Activated CD8-positive, alpha-beta memory T cell treated with anti-CD3 and anti-CD28 coated beads for 36 hours (primary cell): ENCODE measurements at regions not wholly inside any gene's neighbourhood (a gene's known extent, or its start where the extent isn't known, plus 50 kb on each side); places are given as distances from the start of the nearest gene placed in this dataset.
"Not testable (repeated sequence)": the region's sequence is repeated elsewhere in the genome, so short reads cannot be mapped to it uniquely, and the experiment has no call there.

Experiments used
- CTCF ChIA-PET: fragments of 350-600 bp; sonication (Branson Sonifier 250); formaldehyde crosslinking; loops from one replicate; lab custom pipeline; 2021; ENCODE audit warnings: antibody characterized with exemption; lab: Charles Lee
- POLR2A ChIA-PET: fragments of 350-600 bp; sonication (Branson Sonifier 250); formaldehyde crosslinking; loops from one replicate; lab custom pipeline; 2021; ENCODE audit warnings: antibody characterized with exemption; lab: Charles Lee

- ChIA-PET POLR2A (no interaction called here), CTCF (no interaction called here)
These were observed 317.5 kb downstream of the HIVEP2 start for GRCh38 chr6:142627474-142627873.

DNA sequence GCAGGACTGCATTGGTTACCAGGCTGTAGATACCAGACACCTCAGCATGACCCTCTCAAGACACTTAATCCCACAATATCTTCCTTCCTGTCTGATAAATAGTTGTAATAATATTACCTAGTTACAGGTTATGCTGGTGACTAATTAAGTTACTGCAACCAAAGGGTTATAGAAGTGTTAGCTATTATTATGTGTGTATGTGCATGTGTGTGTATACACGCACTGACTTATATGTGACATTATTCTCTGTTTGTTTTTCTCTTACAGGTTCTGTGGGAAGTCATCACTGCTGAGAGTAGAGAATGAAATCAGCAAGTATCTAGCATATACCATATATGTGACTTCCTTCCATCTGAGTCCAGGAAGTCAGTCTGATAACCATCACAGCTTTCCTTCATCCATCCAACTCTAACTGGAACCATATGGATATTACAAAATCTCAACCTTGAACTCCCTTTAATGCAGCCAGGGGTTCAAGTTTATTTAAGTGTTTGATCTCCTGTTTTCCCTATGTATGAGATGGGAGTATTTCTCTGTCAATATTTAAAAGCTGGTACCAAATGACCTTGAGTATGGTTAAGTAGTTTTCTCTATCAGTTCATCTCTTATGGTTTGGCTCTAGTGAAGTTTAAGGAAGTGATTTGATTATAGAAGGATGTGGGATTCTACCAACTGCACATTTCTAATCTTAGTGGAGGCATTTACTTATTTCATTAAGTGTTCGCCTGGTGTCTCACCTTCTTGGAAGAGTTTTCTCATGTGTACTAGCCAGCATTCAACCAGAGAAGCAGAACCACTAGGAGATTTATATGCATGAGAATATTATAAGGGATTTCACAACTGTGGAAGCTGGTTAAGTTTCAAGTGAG, 313.2 kb downstream of the HIVEP2 start:
- POLR2A ChIA-PET: no interaction called here
- CTCF ChIA-PET: interaction anchor here (1.0 to 1.2 kb wide), 2 partner anchors 12 to 29 kb away, joined by 3 to 5 read pairs; no protein-coding TSS in a partner anchor

GRCh38 chr6:142633317-142633716, 311.7 kb downstream of the HIVEP2 start:
- POLR2A ChIA-PET: no interaction called here
- CTCF ChIA-PET: no interaction called here

DNA sequence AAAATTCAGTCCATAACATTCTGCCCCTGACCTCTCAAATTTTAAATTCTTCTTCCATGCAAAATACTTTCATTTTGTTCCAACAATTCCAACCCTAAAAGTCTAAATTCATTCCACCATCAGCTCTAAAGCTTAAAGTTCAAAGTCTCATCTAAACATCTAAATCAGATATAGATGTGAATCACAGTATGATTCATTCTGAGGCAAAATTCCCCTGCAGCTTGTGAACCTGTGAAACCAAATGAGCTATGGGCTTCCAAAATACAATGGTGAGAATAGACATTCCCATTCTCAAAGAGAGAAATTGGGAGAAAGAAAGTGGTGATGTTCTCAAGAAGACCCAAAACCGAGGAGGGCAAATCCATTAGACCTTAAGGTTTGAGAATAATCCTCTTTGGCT, 309.8 kb downstream of the HIVEP2 start:
- ChIA-PET POLR2A (no interaction called here), CTCF (no interaction called here)

- POLR2A ChIA-PET: no interaction called here
These were observed 307.2 kb downstream of the HIVEP2 start for GRCh38 chr6:142637624-142638351.

DNA sequence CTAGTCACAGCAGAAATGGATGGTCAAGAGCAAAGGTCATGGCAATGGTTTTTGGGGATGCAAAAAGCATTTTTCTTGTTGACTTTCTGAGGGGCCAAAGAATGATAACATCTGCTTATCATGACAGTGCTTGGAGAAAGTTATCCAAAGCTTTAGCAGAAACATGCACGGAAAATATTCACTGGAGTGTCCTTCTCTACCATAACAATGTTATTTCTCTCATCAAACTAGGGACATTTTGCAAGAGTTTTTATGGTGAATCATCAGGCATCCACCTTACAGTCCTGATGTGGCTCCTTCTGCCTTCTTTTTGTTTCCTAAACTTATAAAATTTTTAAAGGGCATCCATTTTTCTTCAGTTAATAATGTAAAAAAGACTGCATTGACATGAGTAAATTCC, 302.3 kb downstream of the HIVEP2 start:
- CTCF ChIA-PET: no interaction called here

More at GRCh38 chr6:142637624-142638351, 307.2 kb downstream of the HIVEP2 start:
- CTCF ChIA-PET: no interaction called here

GRCh38 chr6:142644866-142645265, 300.1 kb downstream of the HIVEP2 start:
- POLR2A ChIA-PET: no interaction called here
- CTCF ChIA-PET: no interaction called here

More for the DNA sequence above, 302.3 kb downstream of the HIVEP2 start:
- POLR2A ChIA-PET: no interaction called here

DNA sequence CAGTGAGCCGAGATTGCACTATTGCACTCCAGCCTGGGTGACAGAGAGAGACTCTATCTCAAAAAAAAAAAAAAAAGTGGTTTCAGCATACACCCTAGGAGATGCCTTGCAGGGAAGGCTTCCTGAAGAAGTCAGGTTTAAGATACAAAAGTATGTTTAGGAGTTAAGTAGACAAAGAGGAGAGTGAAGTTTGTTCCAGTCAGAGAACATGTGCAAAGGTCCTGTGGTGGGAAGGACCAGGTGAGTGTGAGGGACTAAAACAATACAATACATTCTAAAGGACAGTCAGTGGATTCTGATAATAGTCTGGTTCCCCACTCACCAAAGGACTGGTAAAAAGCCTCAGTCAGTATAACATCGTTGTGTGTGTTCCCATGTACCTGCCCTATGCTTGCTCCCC, 299.3 kb downstream of the HIVEP2 start:
- CTCF ChIA-PET: no interaction called here
- POLR2A ChIA-PET: no interaction called here

GRCh38 chr6:142647449-142648035, 297.4 kb downstream of the HIVEP2 start:
- ChIA-PET CTCF (no interaction called here), POLR2A (no interaction called here)

DNA sequence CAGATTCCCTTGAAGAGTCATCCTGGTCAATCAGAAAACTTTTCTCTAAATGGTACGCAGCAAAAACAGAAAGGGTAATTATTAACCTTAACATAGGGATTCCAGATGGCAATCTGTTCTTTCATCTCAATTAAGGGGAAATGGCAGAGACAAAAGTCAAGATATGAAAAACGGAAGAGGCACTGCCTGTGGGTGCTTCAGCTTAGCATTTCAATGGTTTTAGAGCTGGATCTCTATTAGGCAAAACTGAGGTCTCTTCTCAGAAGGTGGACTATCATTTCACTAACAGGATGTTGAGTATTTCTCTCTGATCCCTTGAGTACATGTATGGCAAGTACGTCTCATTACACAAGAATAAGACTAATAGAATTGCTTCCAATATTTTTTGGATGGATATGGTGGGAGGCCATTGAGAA, 296.9 kb downstream of the HIVEP2 start:
- ChIA-PET POLR2A (no interaction called here), CTCF (interaction anchor here (1.4 kb wide), 1 partner anchor 45 kb away, joined by 3 read pairs; no protein-coding TSS in a partner anchor)

- POLR2A ChIA-PET: no interaction called here
- CTCF ChIA-PET: interaction anchor here (1.4 kb wide), 1 partner anchor 44 kb away, joined by 3 read pairs; no protein-coding TSS in a partner anchor
These were observed 296.4 kb downstream of the HIVEP2 start for GRCh38 chr6:142648526-142648925.

GRCh38 chr6:142649438-142650234, 295.3 kb downstream of the HIVEP2 start:
- CTCF ChIA-PET: interaction anchor here (1.4 kb wide), 1 partner anchor 43 kb away, joined by 3 read pairs; no protein-coding TSS in a partner anchor
- POLR2A ChIA-PET: not testable (repeated sequence)

DNA sequence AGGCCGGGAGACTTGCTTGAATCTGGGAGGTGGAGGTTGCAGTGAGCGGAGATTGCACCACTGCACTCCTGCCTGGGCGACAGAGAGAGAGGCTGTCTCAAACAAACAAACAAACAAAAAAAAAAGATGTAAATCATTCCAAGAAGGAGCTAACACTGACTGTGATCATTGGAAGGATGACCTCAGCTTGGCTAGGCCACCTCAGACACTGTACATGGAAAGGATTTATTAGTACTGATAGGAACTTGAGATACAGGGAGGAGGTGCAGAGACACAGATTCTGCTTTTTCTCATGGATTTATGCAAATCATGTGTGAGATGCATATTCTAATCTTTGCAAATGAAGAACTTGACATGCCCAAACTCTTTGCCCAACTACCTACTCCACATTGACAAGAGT, 293.6 kb downstream of the HIVEP2 start:
- ChIA-PET POLR2A (no interaction called here), CTCF (no interaction called here)

DNA sequence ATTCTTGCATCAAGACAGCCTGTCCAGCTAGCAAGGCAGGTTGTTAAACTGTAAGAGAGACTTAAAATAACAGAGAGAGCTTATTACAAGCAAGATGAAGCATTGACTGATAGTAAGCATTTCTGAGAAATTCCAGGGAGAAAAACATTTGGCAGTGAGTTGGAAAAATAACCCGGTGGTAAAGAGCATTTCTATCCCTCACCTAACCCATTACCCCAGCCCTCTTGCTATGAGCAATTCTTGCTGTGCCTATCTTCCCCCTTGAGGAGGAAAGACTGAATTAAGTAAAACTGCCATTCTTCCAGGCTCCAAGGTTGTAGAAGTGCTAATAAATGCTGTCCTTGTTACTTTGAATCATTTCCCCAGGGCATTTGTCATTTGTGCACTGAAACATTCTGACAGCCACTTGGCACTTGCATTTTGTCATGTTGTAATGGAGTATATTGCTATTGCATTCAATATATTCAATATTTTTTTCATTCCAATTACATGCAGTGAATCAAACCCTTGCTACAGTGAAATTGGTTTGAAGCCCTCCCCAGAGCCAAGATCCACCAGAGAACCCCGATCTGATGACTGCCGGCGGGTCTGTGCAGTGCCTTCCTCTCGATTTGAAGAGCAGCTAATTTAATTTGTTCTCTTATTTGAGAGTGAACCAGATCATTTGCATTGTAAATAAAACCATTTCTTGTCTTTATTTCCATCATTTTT, 291.1 kb downstream of the HIVEP2 start:
- POLR2A ChIA-PET: no interaction called here
- CTCF ChIA-PET: no interaction called here

DNA sequence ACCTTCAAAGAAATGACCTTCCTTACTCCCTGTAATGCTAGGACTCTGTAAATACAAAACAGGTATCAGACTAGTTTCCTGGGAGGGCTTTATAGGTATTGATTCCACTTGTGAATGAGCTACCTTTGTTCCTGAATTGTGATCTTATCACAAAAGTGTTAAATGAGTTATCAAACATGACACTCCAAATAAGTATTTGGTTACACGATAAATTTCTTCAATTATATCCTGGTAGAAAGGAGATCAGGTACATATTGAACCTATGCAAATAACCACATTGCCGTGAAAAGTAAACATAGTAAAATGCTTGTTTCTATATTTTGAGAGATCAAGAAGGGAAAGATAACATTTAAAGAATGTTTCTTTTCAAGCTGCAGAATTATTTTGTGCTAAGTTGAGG, 285.3 kb downstream of the HIVEP2 start:
- POLR2A ChIA-PET: no interaction called here

GRCh38 chr6:142665393-142665792, 279.6 kb downstream of the HIVEP2 start:
- ChIA-PET CTCF (no interaction called here), POLR2A (no interaction called here)

More for the DNA sequence above, 285.3 kb downstream of the HIVEP2 start:
- CTCF ChIA-PET: no interaction called here

DNA sequence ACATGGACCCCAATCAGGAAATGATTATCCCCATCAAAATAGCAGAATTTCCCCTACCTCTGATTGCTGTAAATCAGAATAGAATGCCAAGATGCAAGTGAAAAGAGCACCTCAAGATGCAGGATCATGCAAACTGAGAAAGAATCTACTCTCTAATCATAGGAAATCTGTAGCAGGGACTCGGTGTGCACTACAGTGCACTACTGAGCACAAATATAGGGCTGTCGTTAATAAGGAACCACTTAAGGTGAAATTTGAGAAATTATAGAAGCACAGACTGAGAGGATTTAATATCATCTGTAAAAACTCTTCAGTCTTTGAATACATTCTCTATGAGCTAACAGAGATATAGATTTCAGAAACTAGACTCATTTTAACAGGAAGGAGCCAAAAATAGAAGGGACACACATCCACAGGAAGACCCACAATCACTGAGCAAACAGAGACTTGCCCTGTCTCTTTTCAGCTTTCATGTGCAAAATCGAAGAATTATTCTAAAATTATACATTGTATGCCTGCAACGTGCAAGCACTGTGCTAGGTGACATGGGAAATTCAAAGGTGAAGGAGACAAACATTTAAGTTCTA, 278.3 kb downstream of the HIVEP2 start:
- POLR2A ChIA-PET: no interaction called here
- CTCF ChIA-PET: no interaction called here
